Erythroblast (primary cell): ENCODE measurements at regions not wholly inside any gene's neighbourhood (a gene's known extent, or its start where the extent isn't known, plus 50 kb on each side); places are given as distances from the start of the nearest gene placed in this dataset.

ENCODE experiments used
- GATA1 ChIP-seq: IDR thresholded peaks from 2 replicates; pipeline ENCODE4 v1.6.1; 2011; ENCODE audit warnings: low read depth, mild to moderate bottlenecking, control low read depth, low read length, moderate library complexity
- POLR2A ChIP-seq: IDR thresholded peaks from 2 replicates; pipeline ENCODE4 v1.6.1; 2011; ENCODE audit warnings: mild to moderate bottlenecking, low read length

GRCh38 chr17:77527409-77527808, 386.6 kb downstream of the SEC14L1 start:
- TF ChIP-seq POLR2A (no peak), GATA1 (no peak)
